Psoas muscle (tissue), 7 donors: ENCODE measurements at regions not wholly inside any gene's neighbourhood (a gene's known extent, or its start where the extent isn't known, plus 50 kb on each side); places are given as distances from the start of the nearest gene placed in this dataset.

Experiments used
- ATAC-seq, 4 donors: fragments of 200-7000 bp; cut with Tn5 transposase; one replicate each; pipeline ENCODE4 v1.9.1; 2020; ENCODE audit warnings: moderate library complexity in 3 of 4, mild to moderate bottlenecking in 2 of 4
- DNase-seq, 2 donors: peaks; one replicate each; pipeline ENCODE4 v3.0.0-alpha.2; 2020
- H3K27ac ChIP-seq: fragments of 200-600 bp; one replicate; pipeline ENCODE4 v1.8.0; 2022
- H3K27me3 ChIP-seq, 3 donors: fragments of 200-600 bp in 1 of 3; one replicate each; pipeline versions ENCODE4 v1.6.1 to v1.8.0; 2013 to 2022; ENCODE audit warnings: low read length in 2 of 3, mild to moderate bottlenecking in 2 of 3, moderate library complexity in 1 of 3; ENCODE audit not compliant: insufficient read depth in 3 of 3
- H3K36me3 ChIP-seq, 2 donors: fragments of 200-600 bp in 1 of 2; one replicate each; pipeline versions ENCODE4 v1.6.1 to v1.8.0; 2013 to 2022; ENCODE audit warnings: low read depth in 1 of 2, mild to moderate bottlenecking in 1 of 2, moderate library complexity in 1 of 2; ENCODE audit not compliant: insufficient read depth in 1 of 2
- H3K4me1 ChIP-seq: fragments of 200-600 bp; one replicate; pipeline ENCODE4 v1.8.0; 2022
- H3K4me3 ChIP-seq: fragments of 200-600 bp; one replicate; pipeline ENCODE4 v1.8.0; 2022; ENCODE audit warnings: mild to moderate bottlenecking
- H3K9me3 ChIP-seq: fragments of 200-600 bp; one replicate; pipeline ENCODE4 v1.8.0; 2022
- WGBS, 3 donors: extraction: QIAGEN DNeasy Blood & Tissue Kit; methylation state at CpG; one replicate each; pipeline versions ENCODE4 v1.1.6 to v1.1.7; 2013; 5-methylcytosine and 5-hydroxymethylcytosine counted together
- intact Hi-C, 2 donors: fragments of 100-400 bp; cut with DNase I; formaldehyde crosslinking; loops; one replicate each; pipeline versions ENCODE4 v1.11.0 to v1.14.2; 2022
- TF ChIP-seq, protein P1 (sequence below): fragments of 200-600 bp; IDR thresholded peaks from one replicate; pipeline ENCODE4 v1.8.0; 2022; ENCODE audit warnings: antibody characterized with exemption
- donor health status: healthy with polysubstance abuse.
- donor health status: DM: no; HTN: no; CAD: no; lungs with moderate emphysema.
- donor health status: Bipolar disorder and iron deficiency.
- donor health status: healthy.
- donor health status: DM: yes; HTN: yes; CAD: no.
- donor health status: DM: no; HTN: no; CAD: no.
- donor health status: DM: yes; HTN: yes; CAD: no.

DNA sequence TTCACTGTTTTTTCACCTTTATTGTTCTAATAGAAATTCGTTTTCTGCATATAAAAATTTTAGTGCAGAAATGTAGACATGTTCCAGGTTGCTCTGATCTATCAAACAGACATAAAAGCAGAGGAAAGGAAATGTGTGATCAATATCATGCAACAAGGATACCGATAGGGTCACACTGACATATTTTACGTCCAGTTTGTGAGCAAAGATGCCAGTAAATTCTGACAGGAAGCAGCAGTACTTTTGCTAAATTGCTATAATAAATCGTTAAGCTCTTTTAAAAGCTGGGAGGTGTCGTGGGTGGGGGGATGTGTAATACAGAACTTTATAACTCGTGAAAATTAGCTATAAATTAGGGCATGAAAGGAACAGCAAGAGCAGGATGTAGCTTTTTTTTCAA, 955.2 kb downstream of the BRINP3 start:
- Histone ChIP-seq H3K4me3 (no peak overlapping the region), H3K9me3 (peaks cover 5% of the 10 kb centered on the region), H3K4me1 (no peaks in the 10 kb centered on the region), H3K27me3 (no peaks in the 10 kb centered on the region), H3K36me3 (no peaks in the 10 kb centered on the region), H3K27ac (no peak overlapping the region)
- TF ChIP-seq, protein P1, sequence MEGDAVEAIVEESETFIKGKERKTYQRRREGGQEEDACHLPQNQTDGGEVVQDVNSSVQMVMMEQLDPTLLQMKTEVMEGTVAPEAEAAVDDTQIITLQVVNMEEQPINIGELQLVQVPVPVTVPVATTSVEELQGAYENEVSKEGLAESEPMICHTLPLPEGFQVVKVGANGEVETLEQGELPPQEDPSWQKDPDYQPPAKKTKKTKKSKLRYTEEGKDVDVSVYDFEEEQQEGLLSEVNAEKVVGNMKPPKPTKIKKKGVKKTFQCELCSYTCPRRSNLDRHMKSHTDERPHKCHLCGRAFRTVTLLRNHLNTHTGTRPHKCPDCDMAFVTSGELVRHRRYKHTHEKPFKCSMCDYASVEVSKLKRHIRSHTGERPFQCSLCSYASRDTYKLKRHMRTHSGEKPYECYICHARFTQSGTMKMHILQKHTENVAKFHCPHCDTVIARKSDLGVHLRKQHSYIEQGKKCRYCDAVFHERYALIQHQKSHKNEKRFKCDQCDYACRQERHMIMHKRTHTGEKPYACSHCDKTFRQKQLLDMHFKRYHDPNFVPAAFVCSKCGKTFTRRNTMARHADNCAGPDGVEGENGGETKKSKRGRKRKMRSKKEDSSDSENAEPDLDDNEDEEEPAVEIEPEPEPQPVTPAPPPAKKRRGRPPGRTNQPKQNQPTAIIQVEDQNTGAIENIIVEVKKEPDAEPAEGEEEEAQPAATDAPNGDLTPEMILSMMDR: no peak
- DNase-seq: no peak
- 25 to 35% (median 32%) methylated on average over 6 of the region's 6 CpGs for WGBS, 3 donors
- intact Hi-C loops: no loop called here
- ATAC-seq: no peak

DNA sequence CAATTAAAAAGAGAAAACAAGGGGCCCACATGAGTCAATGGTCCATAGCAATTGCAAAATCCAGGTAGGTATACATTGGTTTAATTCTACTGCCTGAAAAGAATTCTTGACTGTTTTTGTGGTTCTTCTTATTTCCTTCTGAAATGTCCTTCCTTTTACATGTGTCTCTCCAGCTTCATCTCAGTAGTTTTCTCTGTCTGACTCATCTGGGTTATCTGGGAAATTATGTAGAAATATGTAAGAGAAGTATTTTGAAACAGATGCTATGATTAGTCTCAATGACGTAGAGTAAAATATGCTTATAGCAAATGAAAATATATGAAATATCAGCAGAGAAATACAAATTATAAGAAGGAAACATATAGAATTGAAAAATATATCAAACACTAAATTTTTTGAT, 953.2 kb downstream of the BRINP3 start:
- 71 to 85% (median 73%) methylated on average over 1 of the region's 1 CpG for WGBS, 3 donors
- Histone ChIP-seq H3K4me1 (no peaks in the 10 kb centered on the region), H3K36me3 (no peaks in the 10 kb centered on the region), H3K9me3 (no peaks in the 10 kb centered on the region), H3K27me3 (no peaks in the 10 kb centered on the region), H3K4me3 (no peak overlapping the region), H3K27ac (no peak overlapping the region)
- intact Hi-C loops: no loop called here
- ATAC-seq (no peak), DNase-seq (no peak)
- TF ChIP-seq, protein P1: no peak

DNA sequence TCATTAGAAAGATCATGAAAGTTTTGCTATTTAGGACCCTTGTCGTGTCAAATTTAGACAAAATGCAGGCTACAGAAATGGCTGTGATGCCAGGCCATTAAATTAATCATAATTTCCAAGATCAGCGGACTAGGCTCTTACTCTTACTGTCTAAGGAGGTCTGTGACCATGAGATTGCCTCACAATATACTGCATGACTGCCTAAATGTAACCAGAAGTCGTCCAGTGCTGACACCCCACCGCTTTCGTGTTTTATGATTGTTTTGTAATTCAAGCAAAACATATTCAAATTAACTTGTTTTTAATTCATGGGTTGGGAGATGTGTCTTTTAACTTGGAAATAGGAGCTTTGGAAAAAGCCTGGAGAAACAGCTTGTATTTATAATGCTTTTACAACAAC, 947.5 kb downstream of the BRINP3 start:
- intact Hi-C loops: no loop called here
- 62 to 67% (median 66%) methylated on average over 5 of the region's 5 CpGs for WGBS, 3 donors
- Histone ChIP-seq H3K4me1 (no peaks in the 10 kb centered on the region), H3K4me3 (no peak overlapping the region), H3K36me3 (no peaks in the 10 kb centered on the region), H3K27ac (no peak overlapping the region), H3K9me3 (no peaks in the 10 kb centered on the region), H3K27me3 (no peaks in the 10 kb centered on the region)
- DNase-seq (no peak), ATAC-seq (no peak)
- TF ChIP-seq, protein P1: no peak

DNA sequence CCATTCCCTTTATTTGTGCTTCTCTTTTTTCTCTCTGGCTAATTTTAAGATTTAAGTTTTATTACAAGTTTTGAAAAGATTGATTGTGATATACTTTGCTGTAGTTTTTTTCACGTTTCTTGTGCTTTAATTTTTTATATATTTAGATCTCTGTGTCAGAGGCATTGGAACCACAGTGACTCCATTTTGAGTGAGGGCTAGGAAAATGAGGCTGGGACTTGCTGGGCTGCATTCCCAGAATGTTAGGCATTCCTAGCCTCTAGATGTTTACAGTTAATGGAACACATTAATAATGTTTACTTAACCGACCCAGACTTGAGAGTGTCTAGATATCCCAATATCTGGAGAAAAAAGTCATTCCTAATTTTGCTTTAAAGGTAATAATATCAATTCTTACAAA, 939.4 kb downstream of the BRINP3 start:
- TF ChIP-seq, protein P1: no peak
- WGBS, 3 donors: 71 to 76% (median 72%) methylated on average over 2 of the region's 2 CpGs
- no peaks in the 10 kb centered on the region for H3K9me3 ChIP-seq
- ATAC-seq (no peak), DNase-seq (no peak)
- intact Hi-C loops: no loop called here
- H3K27ac ChIP-seq: no peak overlapping the region
- H3K4me1 ChIP-seq: no peaks in the 10 kb centered on the region
- no peaks in the 10 kb centered on the region for H3K27me3 ChIP-seq
- no peak overlapping the region for H3K4me3 ChIP-seq
- no peaks in the 10 kb centered on the region for H3K36me3 ChIP-seq

DNA sequence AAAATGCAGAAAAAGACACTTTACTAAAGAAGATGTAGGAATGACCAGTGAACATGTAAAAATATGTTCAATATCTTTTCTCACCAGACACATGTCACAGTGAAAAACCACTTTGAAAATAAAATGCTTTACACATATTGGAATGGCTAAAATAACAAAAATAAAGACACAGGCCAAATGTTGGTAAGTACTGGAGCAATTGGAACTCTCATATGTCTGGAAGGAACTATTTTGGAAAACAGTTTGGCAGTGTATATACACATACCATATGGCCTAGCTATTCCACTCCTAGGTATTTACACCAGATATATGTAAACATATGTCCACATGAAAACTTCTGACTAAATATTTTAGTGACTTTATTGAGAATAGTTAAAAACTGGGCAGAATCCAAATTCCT, 927.2 kb downstream of the BRINP3 start:
- Histone ChIP-seq H3K4me1 (no peaks in the 10 kb centered on the region), H3K27ac (no peak overlapping the region), H3K36me3 (no peaks in the 10 kb centered on the region), H3K4me3 (no peak overlapping the region), H3K9me3 (no peaks in the 10 kb centered on the region), H3K27me3 (no peaks in the 10 kb centered on the region)
- DNase-seq (no peak), ATAC-seq (no peak)
- TF ChIP-seq, protein P1: no peak
- intact Hi-C loops: no loop called here
